ENCODE measurements at regions not wholly inside any gene's neighbourhood (a gene's known extent, or its start where the extent isn't known, plus 50 kb on each side); places are given as distances from the start of the nearest gene placed in this dataset.
"Not testable (repeated sequence)": the region's sequence is repeated elsewhere in the genome, so short reads cannot be mapped to it uniquely, and the experiment has no call there.

DNA sequence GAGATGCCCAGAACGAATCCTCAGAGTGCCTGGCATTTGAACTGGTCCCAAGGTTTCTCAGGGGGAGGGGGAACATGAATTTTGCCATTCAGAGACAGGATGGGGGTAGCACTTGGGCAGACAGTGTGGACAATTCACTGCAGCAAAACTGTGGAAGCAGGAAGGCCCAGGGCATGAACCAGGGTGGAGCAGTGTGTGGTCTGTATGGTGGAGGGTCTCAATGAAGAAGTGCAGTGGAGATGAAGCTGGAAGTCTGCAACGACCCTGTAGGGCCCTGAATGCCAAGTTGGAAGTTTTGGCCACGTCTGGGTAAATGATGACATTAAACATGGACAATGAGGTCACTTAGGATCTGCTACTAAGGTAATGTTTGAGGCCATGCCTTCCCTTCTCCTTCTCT, 273.9 kb downstream of the CDK5RAP2 start:
- DNase-seq: no peak
- H3K4me3 Mint-ChIP-seq: no peak overlapping the region
- H3K4me1 Mint-ChIP-seq: no peaks in the 10 kb centered on the region
- H3K27ac Mint-ChIP-seq: no peak overlapping the region
- H3K9me3 Mint-ChIP-seq: peaks cover 12% of the 10 kb centered on the region
- peaks cover 8% of the 10 kb centered on the region for H3K27me3 Mint-ChIP-seq (ENCODE audit: low read depth, poor library complexity)
- H3K36me3 Mint-ChIP-seq (ENCODE audit: low read depth): no peaks in the 10 kb centered on the region
- TF ChIP-seq, protein P1, sequence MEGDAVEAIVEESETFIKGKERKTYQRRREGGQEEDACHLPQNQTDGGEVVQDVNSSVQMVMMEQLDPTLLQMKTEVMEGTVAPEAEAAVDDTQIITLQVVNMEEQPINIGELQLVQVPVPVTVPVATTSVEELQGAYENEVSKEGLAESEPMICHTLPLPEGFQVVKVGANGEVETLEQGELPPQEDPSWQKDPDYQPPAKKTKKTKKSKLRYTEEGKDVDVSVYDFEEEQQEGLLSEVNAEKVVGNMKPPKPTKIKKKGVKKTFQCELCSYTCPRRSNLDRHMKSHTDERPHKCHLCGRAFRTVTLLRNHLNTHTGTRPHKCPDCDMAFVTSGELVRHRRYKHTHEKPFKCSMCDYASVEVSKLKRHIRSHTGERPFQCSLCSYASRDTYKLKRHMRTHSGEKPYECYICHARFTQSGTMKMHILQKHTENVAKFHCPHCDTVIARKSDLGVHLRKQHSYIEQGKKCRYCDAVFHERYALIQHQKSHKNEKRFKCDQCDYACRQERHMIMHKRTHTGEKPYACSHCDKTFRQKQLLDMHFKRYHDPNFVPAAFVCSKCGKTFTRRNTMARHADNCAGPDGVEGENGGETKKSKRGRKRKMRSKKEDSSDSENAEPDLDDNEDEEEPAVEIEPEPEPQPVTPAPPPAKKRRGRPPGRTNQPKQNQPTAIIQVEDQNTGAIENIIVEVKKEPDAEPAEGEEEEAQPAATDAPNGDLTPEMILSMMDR (IDR thresholded peaks at IDR 0.05): no peak

DNA sequence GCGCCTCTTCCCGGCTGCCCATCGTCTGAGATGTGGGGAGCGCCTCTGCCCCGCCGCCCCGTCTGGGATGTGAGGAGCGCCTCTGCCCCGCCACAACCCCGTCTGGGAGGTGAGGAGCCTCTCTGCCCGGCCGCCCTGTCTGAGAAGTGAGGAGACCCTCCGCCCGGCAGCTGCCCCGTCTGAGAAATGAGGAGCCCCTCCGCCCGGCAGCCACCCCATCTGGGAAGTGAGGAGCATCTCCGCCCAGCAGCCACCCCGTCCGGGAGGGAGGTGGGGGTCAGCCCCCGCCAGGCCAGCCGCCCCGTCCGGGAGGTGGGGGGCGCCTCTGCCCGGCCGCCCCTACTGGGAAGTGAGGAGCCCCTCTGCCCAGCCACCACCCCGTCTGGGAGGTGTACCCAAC, 275.1 kb downstream of the CDK5RAP2 start:
- not testable (repeated sequence) for H3K27ac Mint-ChIP-seq; DNase-seq; H3K4me1 Mint-ChIP-seq; H3K4me3 Mint-ChIP-seq; H3K36me3 Mint-ChIP-seq (ENCODE audit: low read depth)
- H3K9me3 Mint-ChIP-seq: peaks cover 12% of the 10 kb centered on the region
- H3K27me3 Mint-ChIP-seq (ENCODE audit: low read depth, poor library complexity): peaks cover 11% of the 10 kb centered on the region

DNA sequence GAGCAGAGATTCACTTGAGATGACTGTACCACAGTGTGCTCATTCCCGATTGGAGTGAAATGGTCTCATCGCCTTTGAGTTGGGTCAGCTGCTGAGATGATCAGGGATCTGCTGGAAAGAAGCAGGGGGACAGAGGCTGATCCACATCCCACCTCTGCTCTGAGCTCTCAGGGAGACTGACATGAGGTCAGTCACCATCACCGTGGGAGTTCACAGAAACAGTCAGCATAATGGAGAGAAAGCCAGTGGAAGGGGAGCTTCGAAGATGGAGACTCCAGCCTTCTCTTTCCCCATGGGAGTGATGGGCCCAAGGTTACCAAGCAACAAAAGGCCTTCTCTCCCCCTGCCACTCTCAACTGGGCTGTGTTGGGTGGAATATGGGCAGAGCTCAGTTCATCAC, 276.4 kb downstream of the CDK5RAP2 start:
- Mint-ChIP-seq H3K9me3 (peaks cover 12% of the 10 kb centered on the region), H3K27ac (no peak overlapping the region), H3K4me1 (no peaks in the 10 kb centered on the region), H3K27me3 (ENCODE audit: low read depth, poor library complexity) (peaks cover 11% of the 10 kb centered on the region), H3K36me3 (ENCODE audit: low read depth) (no peaks in the 10 kb centered on the region), H3K4me3 (no peak overlapping the region)
- TF ChIP-seq, protein P1 (IDR thresholded peaks at IDR 0.05): no peak
- no peak for DNase-seq

DNA sequence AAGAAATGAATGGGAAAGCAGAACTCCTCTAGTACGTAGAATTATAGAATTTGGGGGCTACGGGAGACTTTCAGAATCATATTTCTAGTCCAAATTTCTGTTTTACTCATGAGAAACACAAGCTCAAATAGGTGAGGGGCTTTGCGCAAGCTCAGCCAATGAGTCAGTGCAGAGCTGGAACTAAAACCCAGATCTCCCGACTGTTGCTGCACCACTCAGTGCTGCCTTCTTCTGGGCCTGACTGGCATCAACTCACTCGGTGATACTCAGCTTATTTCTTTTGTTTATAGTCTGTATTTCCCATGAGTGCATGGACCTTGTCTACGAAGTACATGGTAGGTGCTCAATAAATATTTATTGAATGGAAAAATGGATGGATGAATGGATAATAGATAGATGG, 280.2 kb downstream of the CDK5RAP2 start:
- Mint-ChIP-seq H3K27me3 (ENCODE audit: low read depth, poor library complexity) (peaks cover 13% of the 10 kb centered on the region), H3K36me3 (ENCODE audit: low read depth) (no peaks in the 10 kb centered on the region), H3K27ac (no peak overlapping the region), H3K9me3 (peaks cover 17% of the 10 kb centered on the region), H3K4me1 (no peaks in the 10 kb centered on the region), H3K4me3 (no peak overlapping the region)
- TF ChIP-seq, protein P1 (IDR thresholded peaks at IDR 0.05): peak; percentile 7
- DNase-seq: no peak

DNA sequence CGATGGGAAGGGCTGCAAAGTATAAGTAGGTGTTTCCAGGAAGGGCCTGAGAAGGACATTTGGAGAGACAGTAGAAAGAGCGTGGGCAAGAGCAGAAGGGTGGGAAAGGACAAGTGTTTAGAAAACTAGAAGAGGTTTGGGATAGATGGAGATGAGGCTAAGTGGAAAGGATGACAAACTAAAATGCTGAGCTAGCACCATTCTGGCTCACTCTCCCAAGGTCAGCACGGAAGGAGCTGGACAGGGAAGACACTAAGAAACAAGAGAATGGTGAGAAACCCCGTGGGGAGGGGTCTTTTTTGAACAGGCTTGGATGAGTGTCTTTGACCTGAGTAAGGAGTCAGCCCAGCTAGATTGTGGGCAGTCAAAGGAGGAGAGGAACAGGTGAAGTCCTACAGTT, 286.0 kb downstream of the CDK5RAP2 start:
- no peaks in the 10 kb centered on the region for H3K36me3 Mint-ChIP-seq (ENCODE audit: low read depth)

DNA sequence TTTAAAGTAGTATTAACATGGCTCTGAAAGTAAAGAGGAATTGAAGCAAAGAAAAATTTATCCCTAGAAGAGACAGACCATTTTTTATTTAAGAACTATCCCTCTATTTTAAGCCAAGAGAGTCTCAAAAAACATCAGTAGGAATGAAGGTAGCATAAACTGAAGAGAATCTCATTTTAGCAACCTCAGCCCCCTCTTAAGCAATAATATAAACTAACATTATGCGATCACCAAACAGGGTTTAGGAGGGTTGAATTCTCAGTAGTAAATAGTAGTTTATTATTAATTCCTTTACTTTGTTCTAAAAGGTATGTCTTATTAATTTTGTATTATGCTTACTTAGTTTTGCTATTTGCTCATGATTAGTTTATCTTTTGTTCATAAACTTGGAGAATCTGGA, 287.4 kb downstream of the CDK5RAP2 start:
- TF ChIP-seq, protein P1 (IDR thresholded peaks at IDR 0.05): no peak
- Mint-ChIP-seq H3K36me3 (ENCODE audit: low read depth) (no peaks in the 10 kb centered on the region), H3K27ac (no peak overlapping the region), H3K4me3 (no peak overlapping the region), H3K9me3 (peaks cover 10% of the 10 kb centered on the region), H3K4me1 (no peaks in the 10 kb centered on the region), H3K27me3 (ENCODE audit: low read depth, poor library complexity) (peaks cover 9% of the 10 kb centered on the region)
- DNase-seq: no peak

More for the DNA sequence above, 286.0 kb downstream of the CDK5RAP2 start:
- Mint-ChIP-seq H3K9me3 (peaks cover 10% of the 10 kb centered on the region), H3K27me3 (ENCODE audit: low read depth, poor library complexity) (peaks cover 10% of the 10 kb centered on the region), H3K27ac (no peak overlapping the region), H3K4me1 (no peaks in the 10 kb centered on the region), H3K4me3 (no peak overlapping the region)
- DNase-seq: no peak
- TF ChIP-seq, protein P1 (IDR thresholded peaks at IDR 0.05): no peak

Measured in nephron progenitor cell (in vitro differentiated cells).